Islet precursor cell (in vitro differentiated cells): ENCODE measurements at regions not wholly inside any gene's neighbourhood (a gene's known extent, or its start where the extent isn't known, plus 50 kb on each side); places are given as distances from the start of the nearest gene placed in this dataset.

ENCODE experiments used
- DNase-seq: peaks from one replicate; pipeline ENCODE4 v3.0.0-alpha.2; 2018

- DNase-seq: no peak
These were observed 196.6 kb downstream of the SALL1 start for GRCh38 chr16:50954469-50954868.

- no peak for DNase-seq
These were observed 197.8 kb downstream of the SALL1 start for GRCh38 chr16:50953290-50953689.

- no peak for DNase-seq
These were observed 200.1 kb downstream of the SALL1 start for GRCh38 chr16:50950955-50951354.

- DNase-seq: no peak
These were observed 202.7 kb downstream of the SALL1 start for GRCh38 chr16:50948268-50948930.

GRCh38 chr16:50947826-50948225 is 203.2 kb downstream of the SALL1 start:
- no peak for DNase-seq

GRCh38 chr16:50946606-50947005 is 204.5 kb downstream of the SALL1 start:
- DNase-seq: no peak

GRCh38 chr16:50946098-50946497 is 204.2 kb downstream of the CYLD start:
- DNase-seq: no peak

GRCh38 chr16:50945171-50945570 is 203.3 kb downstream of the CYLD start:
- DNase-seq: no peak

GRCh38 chr16:50944436-50944835 is 202.6 kb downstream of the CYLD start:
- DNase-seq: no peak

- DNase-seq: no peak
These were observed 202.1 kb downstream of the CYLD start for GRCh38 chr16:50944033-50944432.

GRCh38 chr16:50942143-50942542 is 200.3 kb downstream of the CYLD start:
- no peak for DNase-seq

GRCh38 chr16:50941681-50942080 is 199.8 kb downstream of the CYLD start:
- DNase-seq: no peak

- DNase-seq: no peak
These were observed 198.5 kb downstream of the CYLD start for GRCh38 chr16:50940275-50940854.

GRCh38 chr16:50939356-50939755 is 197.5 kb downstream of the CYLD start:
- DNase-seq: no peak

- no peak for DNase-seq
These were observed 197.0 kb downstream of the CYLD start for GRCh38 chr16:50938932-50939331.

- no peak for DNase-seq
These were observed 191.4 kb downstream of the CYLD start for GRCh38 chr16:50933262-50933661.

- DNase-seq: no peak
These were observed 190.6 kb downstream of the CYLD start for GRCh38 chr16:50932348-50932935.

GRCh38 chr16:50928065-50928464 is 186.2 kb downstream of the CYLD start:
- DNase-seq: no peak

- no peak for DNase-seq
These were observed 184.0 kb downstream of the CYLD start for GRCh38 chr16:50925758-50926357.

GRCh38 chr16:50924759-50925545 is 183.1 kb downstream of the CYLD start:
- no peak for DNase-seq

GRCh38 chr16:50917950-50918703 is 176.2 kb downstream of the CYLD start:
- no peak for DNase-seq

- no peak for DNase-seq
These were observed 174.2 kb downstream of the CYLD start for GRCh38 chr16:50916040-50916439.

- DNase-seq: no peak
These were observed 173.2 kb downstream of the CYLD start for GRCh38 chr16:50915120-50915519.
